Adrenal gland (tissue), 5 donors: ENCODE measurements at regions not wholly inside any gene's neighbourhood (a gene's known extent, or its start where the extent isn't known, plus 50 kb on each side); places are given as distances from the start of the nearest gene placed in this dataset.

Experiments used
- POLR2A ChIP-seq, 2 donors: fragments of 450-650 bp; IDR thresholded peaks; one replicate each; pipeline ENCODE4 v1.6.1; 2017; ENCODE audit warnings: antibody characterized with exemption in 2 of 2, mild to moderate bottlenecking in 2 of 2, moderate library complexity in 1 of 2
- TF ChIP-seq, protein P1 (sequence below), 6 experiments: fragments of 450-650 bp in 4 of 6; fragments of 200-600 bp in 2 of 6; sonication (generic) in 1 of 6; IDR thresholded peaks; 1 replicate in 5 of 6; 2 replicates in 1 of 6; pipeline versions ENCODE4 v1.5.1 to v1.8.0; 2016 to 2021; ENCODE audit warnings: antibody characterized with exemption in 6 of 6, mild to moderate bottlenecking in 2 of 6, moderate library complexity in 1 of 6
- donor health status: DM: no; HTN: no; CAD: no.

DNA sequence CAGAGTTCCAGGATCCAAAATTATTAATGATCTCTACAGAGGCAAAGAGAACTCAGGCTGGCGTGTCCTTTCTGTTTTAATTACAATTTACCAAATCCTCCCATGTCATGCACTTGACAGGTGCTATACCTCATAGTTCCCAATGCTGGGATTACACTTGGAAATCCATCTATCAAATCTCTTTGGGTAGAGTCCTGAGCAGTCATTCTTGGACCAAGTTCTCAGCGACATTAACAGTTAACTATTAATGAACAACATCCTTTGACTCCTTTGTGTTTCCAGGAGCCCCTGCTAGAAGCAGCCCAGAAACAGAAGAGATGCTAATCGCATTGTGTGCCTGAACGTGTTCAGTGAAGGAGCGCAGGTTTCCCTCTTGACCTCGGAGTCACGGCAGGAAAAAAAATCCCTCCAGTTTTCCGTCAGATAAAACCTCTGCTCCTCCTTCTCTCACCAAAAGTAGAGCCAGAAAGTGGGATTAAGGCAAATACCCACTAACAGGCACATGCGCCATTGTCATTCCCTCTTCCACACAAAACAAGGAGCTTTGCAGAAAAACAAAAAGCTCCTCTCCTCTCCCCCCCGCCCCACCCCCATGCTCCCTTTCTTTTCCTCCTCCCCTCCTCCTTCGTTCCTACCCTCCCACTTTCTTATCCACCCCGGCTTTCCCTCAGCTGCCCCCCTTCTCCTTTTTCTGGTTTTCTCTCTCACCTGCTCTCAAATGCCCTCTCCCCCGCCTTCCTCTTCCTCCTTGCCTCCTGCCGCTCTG lies 224.7 kb downstream of the ZIC5 start:
- TF ChIP-seq, protein P1, sequence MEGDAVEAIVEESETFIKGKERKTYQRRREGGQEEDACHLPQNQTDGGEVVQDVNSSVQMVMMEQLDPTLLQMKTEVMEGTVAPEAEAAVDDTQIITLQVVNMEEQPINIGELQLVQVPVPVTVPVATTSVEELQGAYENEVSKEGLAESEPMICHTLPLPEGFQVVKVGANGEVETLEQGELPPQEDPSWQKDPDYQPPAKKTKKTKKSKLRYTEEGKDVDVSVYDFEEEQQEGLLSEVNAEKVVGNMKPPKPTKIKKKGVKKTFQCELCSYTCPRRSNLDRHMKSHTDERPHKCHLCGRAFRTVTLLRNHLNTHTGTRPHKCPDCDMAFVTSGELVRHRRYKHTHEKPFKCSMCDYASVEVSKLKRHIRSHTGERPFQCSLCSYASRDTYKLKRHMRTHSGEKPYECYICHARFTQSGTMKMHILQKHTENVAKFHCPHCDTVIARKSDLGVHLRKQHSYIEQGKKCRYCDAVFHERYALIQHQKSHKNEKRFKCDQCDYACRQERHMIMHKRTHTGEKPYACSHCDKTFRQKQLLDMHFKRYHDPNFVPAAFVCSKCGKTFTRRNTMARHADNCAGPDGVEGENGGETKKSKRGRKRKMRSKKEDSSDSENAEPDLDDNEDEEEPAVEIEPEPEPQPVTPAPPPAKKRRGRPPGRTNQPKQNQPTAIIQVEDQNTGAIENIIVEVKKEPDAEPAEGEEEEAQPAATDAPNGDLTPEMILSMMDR (IDR thresholded peaks at IDR 0.05), result no peak
- TF ChIP-seq POLR2A (IDR thresholded peaks at IDR 0.05), result no peak
